Liver (tissue), 7 donors: ENCODE measurements at regions not wholly inside any gene's neighbourhood (a gene's known extent, or its start where the extent isn't known, plus 50 kb on each side); places are given as distances from the start of the nearest gene placed in this dataset.

ENCODE experiments used
- DNase-seq: peaks from one replicate; pipeline ENCODE4 v3.0.0-alpha.2; 2017; ENCODE audit warnings: low spot score
- H3K27ac ChIP-seq, 2 donors: one replicate each; pipeline ENCODE4 v1.7.0; 2013; ENCODE audit warnings: inconsistent platforms in 2 of 2, low read length in 2 of 2, control low read depth in 1 of 2, low read depth in 1 of 2, mild to moderate bottlenecking in 1 of 2
- H3K27me3 ChIP-seq, 4 donors: one replicate each; pipeline versions ENCODE4 v1.6.1 to v1.7.0; 2013; ENCODE audit warnings: low read length in 3 of 4, inconsistent platforms in 1 of 4, mild to moderate bottlenecking in 1 of 4, moderate library complexity in 1 of 4; ENCODE audit not compliant: control insufficient read depth in 4 of 4, insufficient read depth in 4 of 4
- H3K36me3 ChIP-seq, 4 donors: one replicate each; pipeline versions ENCODE4 v1.6.1 to v1.7.0; 2013; ENCODE audit warnings: low read length in 3 of 4, mild to moderate bottlenecking in 3 of 4, low read depth in 1 of 4, moderate library complexity in 1 of 4; ENCODE audit not compliant: control insufficient read depth in 4 of 4, insufficient read depth in 3 of 4
- H3K4me1 ChIP-seq, 4 donors: one replicate each; pipeline versions ENCODE4 v1.6.1 to v1.7.0; 2013; ENCODE audit warnings: low read length in 3 of 4, mild to moderate bottlenecking in 3 of 4, moderate library complexity in 1 of 4; ENCODE audit not compliant: control insufficient read depth in 4 of 4, insufficient read depth in 4 of 4
- H3K4me3 ChIP-seq, 3 donors: one replicate each; pipeline versions ENCODE4 v1.6.1 to v1.7.0; 2013; ENCODE audit warnings: low read length in 3 of 3, control low read depth in 1 of 3, low read depth in 1 of 3, mild to moderate bottlenecking in 1 of 3
- H3K9ac ChIP-seq, 2 donors: one replicate each; pipeline ENCODE4 v1.7.0; 2013; ENCODE audit warnings: low read length in 2 of 2, mild to moderate bottlenecking in 2 of 2, moderate library complexity in 2 of 2, control low read depth in 1 of 2, low read depth in 1 of 2
- H3K9me3 ChIP-seq, 4 donors: one replicate each; pipeline versions ENCODE4 v1.6.1 to v1.7.0; 2013; ENCODE audit warnings: low read length in 3 of 4; ENCODE audit not compliant: control insufficient read depth in 4 of 4
- ATF3 ChIP-seq: IDR thresholded peaks from 2 replicates; pipeline ENCODE4 v1.6.1; 2016; ENCODE audit warnings: antibody characterized with exemption
- EGR1 ChIP-seq, 2 donors: IDR thresholded peaks; 2 replicates each; pipeline ENCODE4 v1.6.1; 2016 to 2018; ENCODE audit warnings: antibody characterized with exemption in 2 of 2, low read depth in 2 of 2
- FOXA1 ChIP-seq: IDR thresholded peaks from 2 replicates; pipeline ENCODE4 v1.6.1; 2016; ENCODE audit warnings: antibody characterized with exemption
- FOXA2 ChIP-seq: IDR thresholded peaks from 2 replicates; pipeline ENCODE4 v1.6.1; 2016; ENCODE audit warnings: antibody characterized with exemption
- HNF4A ChIP-seq, 2 donors: conservative IDR thresholded peaks; 2 replicates each; pipeline ENCODE4 v1.6.1; 2016; ENCODE audit warnings: antibody characterized with exemption in 2 of 2, mild to moderate bottlenecking in 2 of 2
- HNF4G ChIP-seq: IDR thresholded peaks from 2 replicates; pipeline ENCODE4 v1.6.1; 2016; ENCODE audit warnings: antibody characterized with exemption
- JUND ChIP-seq, 2 donors: IDR thresholded peaks; 2 replicates each; pipeline ENCODE4 v1.6.1; 2016; ENCODE audit warnings: antibody characterized with exemption in 2 of 2
- MAX ChIP-seq: IDR thresholded peaks from 2 replicates; pipeline ENCODE4 v1.6.1; 2016; ENCODE audit warnings: antibody characterized with exemption
- NR2F2 ChIP-seq: IDR thresholded peaks from 2 replicates; pipeline ENCODE4 v1.6.1; 2016; ENCODE audit warnings: antibody characterized with exemption
- RAD21 ChIP-seq, 2 donors: IDR thresholded peaks; 2 replicates each; pipeline ENCODE4 v1.6.1; 2016; ENCODE audit warnings: antibody characterized with exemption in 2 of 2, mild to moderate bottlenecking in 2 of 2
- REST ChIP-seq: IDR thresholded peaks from 2 replicates; pipeline ENCODE4 v1.6.1; 2016; ENCODE audit warnings: antibody characterized with exemption, mild to moderate bottlenecking
- RXRA ChIP-seq, 2 donors: IDR thresholded peaks; 2 replicates each; pipeline ENCODE4 v1.6.1; 2017 to 2018; ENCODE audit warnings: antibody characterized with exemption in 2 of 2, mild to moderate bottlenecking in 1 of 2
- YY1 ChIP-seq: IDR thresholded peaks from 2 replicates; pipeline ENCODE4 v1.6.1; 2016; ENCODE audit warnings: antibody characterized with exemption, mild to moderate bottlenecking
- ZBTB33 ChIP-seq: IDR thresholded peaks from 2 replicates; pipeline ENCODE4 v1.6.1; 2016; ENCODE audit warnings: antibody characterized with exemption
- WGBS: extraction: QIAGEN DNeasy Blood & Tissue Kit; methylation state at CpG from one replicate; pipeline ENCODE4 v1.1.7; 2013; 5-methylcytosine and 5-hydroxymethylcytosine counted together
- donor health status: healthy.
- donor health status: healthy.
- donor health status: healthy.
- donor health status: healthy.

- TF ChIP-seq HNF4A (conservative IDR thresholded peaks at IDR 0.05), result no peak
Observed at GRCh38 chr10:131429942-131430341, 118.4 kb upstream of the TCERG1L start (continued).

- no peaks in the 10 kb centered on the region for H3K9me3 ChIP-seq
- no peak for DNase-seq
- H3K9ac ChIP-seq, result no peak overlapping the region
- peaks cover 0 to 2% (median 0%) of the 10 kb centered on the region in 4 donors for H3K27me3 ChIP-seq
- 80% methylated on average over 16 of the region's 16 CpGs for WGBS
- TF ChIP-seq FOXA1 (no peak), RAD21 (IDR thresholded peaks at IDR 0.05) (no peak), EGR1 (IDR thresholded peaks at IDR 0.05; ENCODE audit: low read depth in 2 of 2) (no peak), REST (no peak), ZBTB33 (no peak), MAX (no peak)
- H3K27ac ChIP-seq, result no peak overlapping the region
- H3K4me3 ChIP-seq, result no peak overlapping the region
- no peaks in the 10 kb centered on the region for H3K36me3 ChIP-seq
- H3K4me1 ChIP-seq, result no peaks in the 10 kb centered on the region
Observed at GRCh38 chr10:131430716-131431412, 119.3 kb upstream of the TCERG1L start.

- WGBS, result 76% methylated on average over 7 of the region's 7 CpGs
- H3K27me3 ChIP-seq, result no peaks in the 10 kb centered on the region
- H3K9ac ChIP-seq, result no peak overlapping the region
- H3K9me3 ChIP-seq, result no peaks in the 10 kb centered on the region
- no peaks in the 10 kb centered on the region for H3K36me3 ChIP-seq
- H3K4me1 ChIP-seq, result no peaks in the 10 kb centered on the region
- TF ChIP-seq NR2F2 (no peak), YY1 (no peak), FOXA2 (no peak), HNF4G (no peak), ATF3 (no peak), RXRA (IDR thresholded peaks at IDR 0.05) (no peak), ZBTB33 (no peak), JUND (IDR thresholded peaks at IDR 0.05) (no peak), MAX (no peak), HNF4A (conservative IDR thresholded peaks at IDR 0.05) (no peak)
- no peak overlapping the region for H3K4me3 ChIP-seq
- H3K27ac ChIP-seq, result no peak overlapping the region
- no peak for DNase-seq
Observed at GRCh38 chr10:131431533-131431932, 120.0 kb upstream of the TCERG1L start.
